Ectodermal cell (in vitro differentiated cells): ENCODE measurements at regions not wholly inside any gene's neighbourhood (a gene's known extent, or its start where the extent isn't known, plus 50 kb on each side); places are given as distances from the start of the nearest gene placed in this dataset.

Experiments
- H3K27ac ChIP-seq: 2 replicates; pipeline ENCODE4 v1.7.0; 2013; ENCODE audit warnings: mild to moderate bottlenecking, low read depth, low read length; ENCODE audit not compliant: insufficient read depth, poor library complexity, severe bottlenecking
- H3K27me3 ChIP-seq: 2 replicates; pipeline ENCODE4 v1.7.0; 2013; ENCODE audit warnings: mild to moderate bottlenecking, low read length; ENCODE audit not compliant: insufficient read depth, control insufficient read depth, poor library complexity, severe bottlenecking
- H3K36me3 ChIP-seq: one replicate; pipeline ENCODE4 v1.7.0; 2013; ENCODE audit warnings: low read length; ENCODE audit not compliant: control insufficient read depth, insufficient read depth
- H3K4me1 ChIP-seq: one replicate; pipeline ENCODE4 v1.7.0; 2013; ENCODE audit warnings: low read length; ENCODE audit not compliant: control insufficient read depth, insufficient read depth
- H3K4me3 ChIP-seq: 2 replicates; pipeline ENCODE4 v1.7.0; 2013; ENCODE audit warnings: low read depth, low read length, control low read depth; ENCODE audit not compliant: insufficient read depth
- H3K9me3 ChIP-seq: 2 replicates; pipeline ENCODE4 v1.7.0; 2013; ENCODE audit warnings: mild to moderate bottlenecking, low read length, moderate library complexity; ENCODE audit not compliant: control insufficient read depth
- WGBS, 2 experiments: methylation state at CpG; one replicate each; pipeline ENCODE4 v1.1.7; 2013; ENCODE audit warnings: missing lambda C conversion rate in 2 of 2; 5-methylcytosine and 5-hydroxymethylcytosine counted together

GRCh38 chr16:49022351-49022963, 259.2 kb downstream of the CBLN1 start:
- Histone ChIP-seq H3K4me3 (no peak overlapping the region), H3K9me3 (no peaks in the 10 kb centered on the region), H3K4me1 (peaks cover 18% of the 10 kb centered on the region), H3K36me3 (no peaks in the 10 kb centered on the region), H3K27me3 (no peaks in the 10 kb centered on the region), H3K27ac (no peak overlapping the region)
- 74 to 82% methylated on average over 12 of the region's 12 CpGs for WGBS, 2 experiments

GRCh38 chr16:49021136-49021535, 260.5 kb downstream of the CBLN1 start:
- Histone ChIP-seq H3K36me3 (no peaks in the 10 kb centered on the region), H3K4me3 (no peak overlapping the region), H3K27ac (no peak overlapping the region), H3K27me3 (no peaks in the 10 kb centered on the region), H3K9me3 (no peaks in the 10 kb centered on the region), H3K4me1 (peaks cover 18% of the 10 kb centered on the region)
- whole genome bisulfite sequencing, 2 experiments, result 45 to 46% methylated on average over 9 of the region's 9 CpGs

DNA sequence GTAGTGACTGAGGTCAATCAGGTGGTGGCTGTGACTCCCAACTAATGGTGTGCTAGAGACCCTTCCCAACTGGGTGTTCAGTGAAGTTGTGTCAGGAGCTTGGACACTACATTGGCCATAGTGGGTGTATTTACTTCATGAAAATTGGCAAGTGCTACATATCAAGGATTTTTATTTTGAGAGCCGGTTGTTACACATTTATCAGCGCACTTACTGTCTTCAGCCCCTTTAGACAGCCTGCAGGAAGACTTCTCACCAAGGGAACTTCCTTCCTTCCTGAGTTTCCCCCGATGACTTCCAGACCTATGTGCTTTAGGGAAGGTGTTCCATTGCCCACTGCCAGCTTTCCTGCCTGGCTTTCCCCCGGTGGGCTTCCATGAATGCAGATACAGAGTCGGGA, 261.2 kb downstream of the CBLN1 start:
- H3K9me3 ChIP-seq, result no peaks in the 10 kb centered on the region
- H3K36me3 ChIP-seq, result no peaks in the 10 kb centered on the region
- H3K4me1 ChIP-seq, result peaks cover 22% of the 10 kb centered on the region
- H3K27ac ChIP-seq, result no peak overlapping the region
- WGBS, 2 experiments, result 89 to 90% methylated on average over 5 of the region's 5 CpGs
- no peaks in the 10 kb centered on the region for H3K27me3 ChIP-seq
- no peak overlapping the region for H3K4me3 ChIP-seq

DNA sequence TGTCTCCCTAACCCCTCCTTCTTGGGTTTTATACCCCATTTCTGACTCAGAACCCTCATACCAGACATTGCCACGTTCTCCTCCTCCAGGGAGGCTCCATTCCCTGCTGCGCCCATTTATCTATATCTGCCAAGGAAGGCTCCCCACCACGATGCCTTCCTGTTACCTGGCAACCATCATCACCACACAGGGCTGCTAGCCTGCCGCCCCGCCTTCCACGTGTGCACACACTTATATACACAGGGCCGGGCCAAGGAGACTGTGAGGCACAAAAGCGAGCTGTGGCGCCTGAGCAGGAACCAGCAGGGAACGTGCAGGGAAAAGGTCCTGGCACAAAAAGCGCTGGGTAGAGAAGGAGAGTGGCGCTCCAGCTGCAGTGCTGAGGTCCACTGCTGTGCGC, 261.8 kb downstream of the CBLN1 start:
- Histone ChIP-seq H3K9me3 (no peaks in the 10 kb centered on the region), H3K36me3 (no peaks in the 10 kb centered on the region), H3K4me1 (peaks cover 28% of the 10 kb centered on the region), H3K27ac (no peak overlapping the region), H3K27me3 (no peaks in the 10 kb centered on the region), H3K4me3 (no peak overlapping the region)
- 87% methylated on average over 13 of the region's 13 CpGs for WGBS, 2 experiments

GRCh38 chr16:49019081-49019633, 262.5 kb downstream of the CBLN1 start:
- no peak overlapping the region for H3K27ac ChIP-seq
- H3K4me3 ChIP-seq, result no peak overlapping the region
- H3K27me3 ChIP-seq, result no peaks in the 10 kb centered on the region
- no peaks in the 10 kb centered on the region for H3K9me3 ChIP-seq
- H3K36me3 ChIP-seq, result no peaks in the 10 kb centered on the region
- 46 to 54% methylated on average over 13 to 14 of the region's 14 CpGs for WGBS, 2 experiments
- peaks cover 29% of the 10 kb centered on the region for H3K4me1 ChIP-seq

- WGBS, 2 experiments, result 93% methylated on average over 3 of the region's 3 CpGs
- peaks cover 29% of the 10 kb centered on the region for H3K4me1 ChIP-seq
- H3K36me3 ChIP-seq, result no peaks in the 10 kb centered on the region
- H3K9me3 ChIP-seq, result no peaks in the 10 kb centered on the region
- no peaks in the 10 kb centered on the region for H3K27me3 ChIP-seq
- H3K4me3 ChIP-seq, result no peak overlapping the region
- no peak overlapping the region for H3K27ac ChIP-seq
Observed at GRCh38 chr16:49018259-49018931, 263.2 kb downstream of the CBLN1 start.

- Histone ChIP-seq H3K36me3 (no peaks in the 10 kb centered on the region), H3K27me3 (no peaks in the 10 kb centered on the region), H3K4me3 (no peak overlapping the region), H3K27ac (no peak overlapping the region), H3K9me3 (no peaks in the 10 kb centered on the region), H3K4me1 (peaks cover 22% of the 10 kb centered on the region)
- WGBS, 2 experiments, result 88 to 95% methylated on average over 1 to 2 of the region's 2 CpGs
Observed at GRCh38 chr16:49017501-49017900, 264.1 kb downstream of the CBLN1 start.

DNA sequence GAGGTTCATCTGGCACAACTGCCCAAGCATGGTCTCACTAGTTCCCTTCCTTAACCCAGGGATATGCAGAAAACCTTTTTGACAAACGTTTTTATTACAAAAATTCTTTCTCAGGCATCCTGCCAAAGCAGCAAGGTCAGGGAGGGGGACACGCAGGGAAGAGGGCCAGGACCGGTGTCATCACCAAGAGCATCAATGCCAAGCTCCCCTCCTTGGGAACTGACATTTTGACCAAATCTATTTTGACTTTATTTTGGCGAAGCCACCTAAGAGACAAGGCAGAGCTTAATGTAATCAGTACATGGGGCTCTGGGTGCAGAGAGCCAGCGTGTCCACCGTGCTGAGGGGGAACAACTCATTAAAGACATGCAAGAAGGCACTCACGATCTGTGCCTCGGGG, 265.2 kb downstream of the CBLN1 start:
- Histone ChIP-seq H3K27ac (no peak overlapping the region), H3K4me1 (peaks cover 20% of the 10 kb centered on the region), H3K4me3 (no peak overlapping the region), H3K36me3 (no peaks in the 10 kb centered on the region), H3K9me3 (no peaks in the 10 kb centered on the region), H3K27me3 (no peaks in the 10 kb centered on the region)
- 90% methylated on average over 8 of the region's 8 CpGs for WGBS, 2 experiments

DNA sequence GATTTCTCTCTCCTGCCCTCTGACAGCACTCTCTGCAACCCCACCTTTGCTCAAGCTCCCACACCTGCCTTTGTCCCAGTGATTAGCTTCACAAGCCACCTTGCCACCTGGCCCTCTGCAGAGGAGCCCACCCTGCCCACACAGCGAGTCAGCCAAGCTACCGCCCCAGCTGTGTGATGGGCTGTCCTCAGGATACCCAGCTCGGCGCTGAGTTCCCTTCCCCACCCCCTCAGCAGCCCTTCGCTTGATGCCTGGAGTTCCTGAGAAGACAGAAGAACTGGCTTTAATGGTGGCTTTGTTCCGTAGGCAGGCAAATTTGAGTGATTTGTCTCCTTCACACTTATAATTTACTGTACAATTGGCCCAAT, 266.4 kb downstream of the CBLN1 start:
- 16 to 20% methylated on average over 5 to 6 of the region's 6 CpGs for WGBS, 2 experiments

GRCh38 chr16:49014277-49015224, 267.1 kb downstream of the CBLN1 start:
- Histone ChIP-seq H3K9me3 (no peaks in the 10 kb centered on the region), H3K27ac (no peak overlapping the region), H3K4me3 (no peak overlapping the region), H3K36me3 (no peaks in the 10 kb centered on the region), H3K27me3 (no peaks in the 10 kb centered on the region), H3K4me1 (peaks cover 11% of the 10 kb centered on the region)
- 77 to 78% methylated on average over 15 of the region's 15 CpGs for WGBS, 2 experiments

More for the DNA sequence above, 266.4 kb downstream of the CBLN1 start:
- no peaks in the 10 kb centered on the region for H3K36me3 ChIP-seq
- no peaks in the 10 kb centered on the region for H3K9me3 ChIP-seq
- peaks cover 11% of the 10 kb centered on the region for H3K4me1 ChIP-seq
- H3K4me3 ChIP-seq, result no peak overlapping the region
- H3K27ac ChIP-seq, result no peak overlapping the region
- H3K27me3 ChIP-seq, result no peaks in the 10 kb centered on the region
